BLaER1 (cell line): ENCODE measurements at regions not wholly inside any gene's neighbourhood (a gene's known extent, or its start where the extent isn't known, plus 50 kb on each side); places are given as distances from the start of the nearest gene placed in this dataset.

Source experiments
- H3K27ac ChIP-seq: shearing (Covaris generic); formaldehyde crosslinking; 2 replicates; pipeline ENCODE4 v1.8.1; 2022
- H3K27me3 ChIP-seq: shearing (Covaris generic); formaldehyde crosslinking; 2 replicates; pipeline ENCODE4 v1.8.1; 2022
- H3K36me3 ChIP-seq: shearing (Covaris generic); formaldehyde crosslinking; 2 replicates; pipeline ENCODE4 v1.8.1; 2022
- H3K4me1 ChIP-seq: shearing (Covaris generic); formaldehyde crosslinking; 2 replicates; pipeline ENCODE4 v1.8.1; 2022
- H3K4me2 ChIP-seq: shearing (Covaris generic); formaldehyde crosslinking; 2 replicates; pipeline ENCODE4 v1.8.1; 2022
- H3K4me3 ChIP-seq: shearing (Covaris generic); formaldehyde crosslinking; 2 replicates; pipeline ENCODE4 v1.8.1; 2022
- H3K9ac ChIP-seq: shearing (Covaris generic); formaldehyde crosslinking; 2 replicates; pipeline ENCODE4 v1.8.1; 2022
- H3K9me3 ChIP-seq: shearing (Covaris generic); formaldehyde crosslinking; 2 replicates; pipeline ENCODE4 v1.8.1; 2022
- H4K20me1 ChIP-seq: shearing (Covaris generic); formaldehyde crosslinking; 2 replicates; pipeline ENCODE4 v1.8.1; 2022
- Cebpa-rat ChIP-seq: shearing (Covaris generic); IDR thresholded peaks from 2 replicates; pipeline ENCODE4 v1.8.1; 2022

DNA sequence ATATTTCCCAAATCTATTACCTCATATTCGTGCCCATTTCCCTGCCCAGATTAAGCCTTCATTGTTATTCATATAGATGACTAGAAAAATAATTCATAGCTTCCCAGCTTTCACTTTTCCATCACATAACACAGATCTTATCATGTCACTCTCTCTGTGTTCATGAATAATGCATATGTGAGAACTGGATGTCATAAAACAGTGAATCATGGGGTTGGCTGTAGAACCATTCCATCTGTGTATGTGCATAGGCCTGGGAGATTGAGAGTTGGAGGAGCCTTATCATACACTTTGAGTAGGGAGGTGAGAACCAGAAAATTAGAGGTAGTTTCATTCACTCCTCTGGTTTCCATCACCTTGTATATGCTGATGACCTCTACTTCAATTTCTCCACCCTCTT is 73.9 kb upstream of the RANBP6 start:
- Histone ChIP-seq H3K27me3 (no peaks in the 10 kb centered on the region), H3K9me3 (no peaks in the 10 kb centered on the region), H4K20me1 (no peaks in the 10 kb centered on the region), H3K9ac (no peak overlapping the region), H3K4me2 (no peak overlapping the region), H3K36me3 (no peaks in the 10 kb centered on the region), H3K4me1 (peaks cover 22% of the 10 kb centered on the region), H3K4me3 (no peak overlapping the region), H3K27ac (no peak overlapping the region)
- TF ChIP-seq Cebpa-rat, result no peak

GRCh38 chr9:6086006-6086655 is 70.7 kb upstream of the RANBP6 start:
- Histone ChIP-seq H3K4me2 (peak overlapping the region; percentile 47), H3K27ac (no peak overlapping the region), H3K9me3 (no peaks in the 10 kb centered on the region), H3K36me3 (no peaks in the 10 kb centered on the region), H3K9ac (no peak overlapping the region), H3K4me3 (no peak overlapping the region), H3K4me1 (peaks cover 22% of the 10 kb centered on the region), H3K27me3 (no peaks in the 10 kb centered on the region), H4K20me1 (no peaks in the 10 kb centered on the region)
- TF ChIP-seq Cebpa-rat, result no peak

GRCh38 chr9:6080154-6080716 is 64.8 kb upstream of the RANBP6 start:
- H3K9ac ChIP-seq, result no peak overlapping the region
- H4K20me1 ChIP-seq, result no peaks in the 10 kb centered on the region
- H3K36me3 ChIP-seq, result no peaks in the 10 kb centered on the region
- peaks cover 9% of the 10 kb centered on the region; the same call in 1 of the 2 replicates for H3K4me1 ChIP-seq
- H3K4me2 ChIP-seq, result peak overlapping the region; percentile 77
- H3K27ac ChIP-seq, result no peak overlapping the region
- peak; percentile 20; the same call in 1 of the 2 replicates for TF ChIP-seq Cebpa-rat
- no peaks in the 10 kb centered on the region for H3K9me3 ChIP-seq
- H3K4me3 ChIP-seq, result peak overlapping the region; percentile 54
- H3K27me3 ChIP-seq, result no peaks in the 10 kb centered on the region

DNA sequence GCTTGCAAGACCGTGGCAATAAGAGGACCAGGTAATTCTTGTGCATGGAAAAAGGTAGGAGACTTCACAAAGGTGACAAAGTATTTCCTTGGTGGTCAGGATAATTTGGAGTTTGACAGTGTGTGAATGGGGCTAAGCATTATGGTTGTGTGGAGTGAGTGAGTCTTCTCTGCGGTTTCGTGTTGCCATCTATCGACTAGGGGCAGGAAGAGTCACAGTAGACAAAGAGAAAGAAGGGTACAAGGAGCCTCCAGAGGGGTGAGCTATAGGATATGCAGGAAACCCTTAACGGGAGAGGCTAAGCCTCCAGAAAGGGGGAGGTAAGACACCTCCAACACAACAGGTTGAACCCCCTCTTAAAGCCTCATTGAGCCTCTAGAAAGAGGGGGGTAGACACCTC is 64.0 kb upstream of the RANBP6 start:
- H3K4me3 ChIP-seq, result peak overlapping the region; percentile 54
- peak overlapping the region; percentile 77 for H3K4me2 ChIP-seq
- no peaks in the 10 kb centered on the region for H4K20me1 ChIP-seq
- no peak for TF ChIP-seq Cebpa-rat
- no peak overlapping the region for H3K9ac ChIP-seq
- H3K36me3 ChIP-seq, result no peaks in the 10 kb centered on the region
- H3K9me3 ChIP-seq, result no peaks in the 10 kb centered on the region
- peaks cover 9% of the 10 kb centered on the region; the same call in 1 of the 2 replicates for H3K4me1 ChIP-seq
- H3K27me3 ChIP-seq, result no peaks in the 10 kb centered on the region
- H3K27ac ChIP-seq, result no peak overlapping the region

DNA sequence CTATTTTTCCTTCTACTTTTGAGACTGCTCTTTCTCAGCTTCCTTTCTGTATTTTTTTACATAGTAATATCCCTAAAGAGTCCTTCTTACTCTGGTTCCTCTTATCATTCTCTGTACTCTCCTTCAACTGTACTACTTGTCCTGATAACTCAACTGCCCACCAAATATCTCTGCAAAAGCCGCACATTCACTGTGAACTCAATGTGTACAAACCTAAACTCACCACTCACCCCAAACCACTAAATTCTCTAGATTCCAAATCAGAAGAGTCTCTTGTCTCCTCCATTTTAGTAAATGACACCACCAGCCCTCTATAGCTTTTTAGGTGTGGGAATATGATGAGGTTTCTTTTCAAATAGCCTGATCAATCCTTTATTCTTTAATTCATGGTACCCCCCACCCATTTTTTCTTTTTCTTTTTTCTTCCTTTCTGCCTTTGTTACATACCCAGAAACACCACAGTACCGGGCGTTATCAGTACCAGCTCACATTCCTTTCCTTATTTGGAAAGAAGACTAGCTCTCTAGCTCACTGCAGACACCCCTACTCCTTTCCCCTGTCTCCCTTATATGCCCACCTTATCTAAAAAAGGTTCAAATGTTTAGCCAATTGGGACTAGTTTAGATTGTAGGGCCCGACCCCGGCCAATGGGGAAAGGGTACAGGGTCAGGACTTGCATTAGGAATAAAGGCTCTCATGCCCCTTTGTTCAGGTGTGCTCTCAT is 63.1 kb upstream of the RANBP6 start:
- H3K4me2 ChIP-seq, result no peak overlapping the region

GRCh38 chr9:6076851-6077250 is 61.4 kb upstream of the RANBP6 start:
- Histone ChIP-seq H3K27me3 (no peaks in the 10 kb centered on the region), H3K27ac (no peak overlapping the region), H3K9me3 (no peaks in the 10 kb centered on the region), H3K4me3 (no peak overlapping the region), H3K36me3 (no peaks in the 10 kb centered on the region), H3K4me1 (peaks cover 9% of the 10 kb centered on the region; the same call in 1 of the 2 replicates), H3K9ac (no peak overlapping the region), H4K20me1 (no peaks in the 10 kb centered on the region), H3K4me2 (no peak overlapping the region)
- TF ChIP-seq Cebpa-rat, result no peak

More for the DNA sequence above, 63.1 kb upstream of the RANBP6 start:
- peaks cover 9% of the 10 kb centered on the region; the same call in 1 of the 2 replicates for H3K4me1 ChIP-seq
- no peak overlapping the region for H3K27ac ChIP-seq
- no peaks in the 10 kb centered on the region for H3K36me3 ChIP-seq
- H4K20me1 ChIP-seq, result no peaks in the 10 kb centered on the region
- no peaks in the 10 kb centered on the region for H3K27me3 ChIP-seq
- no peak for TF ChIP-seq Cebpa-rat
- H3K9ac ChIP-seq, result no peak overlapping the region
- H3K4me3 ChIP-seq, result no peak overlapping the region
- H3K9me3 ChIP-seq, result no peaks in the 10 kb centered on the region

DNA sequence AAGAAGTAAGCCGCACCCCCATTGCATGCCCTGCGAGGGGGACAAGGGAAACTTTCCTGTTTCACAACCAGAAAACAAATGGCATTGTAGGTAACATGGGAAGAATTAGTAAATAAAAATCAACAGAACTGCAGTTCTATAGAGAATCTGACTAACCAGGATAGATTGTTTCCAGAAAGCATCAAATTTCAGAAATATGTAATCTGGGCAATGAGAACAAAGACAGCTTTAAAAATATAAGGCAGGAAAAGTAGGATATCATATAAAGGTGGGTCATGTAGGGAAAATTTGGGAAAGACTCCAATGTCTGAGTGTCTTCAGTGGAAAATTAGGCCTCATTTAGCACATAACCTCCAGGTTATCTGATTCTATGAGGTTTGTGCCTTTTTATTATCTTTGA is 58.3 kb upstream of the RANBP6 start:
- no peak overlapping the region for H3K4me3 ChIP-seq
- H3K36me3 ChIP-seq, result no peaks in the 10 kb centered on the region
- H3K4me2 ChIP-seq, result no peak overlapping the region
- H3K9me3 ChIP-seq, result no peaks in the 10 kb centered on the region
- H3K9ac ChIP-seq, result no peak overlapping the region
- 0 out of 2 replicates have a peak, but pooled peaks cover 1% of the 10 kb centered on the region for H3K4me1 ChIP-seq
- no peaks in the 10 kb centered on the region for H4K20me1 ChIP-seq
- H3K27me3 ChIP-seq, result no peaks in the 10 kb centered on the region
- TF ChIP-seq Cebpa-rat, result no peak
- H3K27ac ChIP-seq, result no peak overlapping the region

- H4K20me1 ChIP-seq, result no peaks in the 10 kb centered on the region
Observed at GRCh38 chr9:6072865-6073264, 57.4 kb upstream of the RANBP6 start.

GRCh38 chr9:6072453-6072852 is 57.0 kb upstream of the RANBP6 start:
- no peak overlapping the region for H3K4me2 ChIP-seq
- TF ChIP-seq Cebpa-rat, result no peak
- H3K27me3 ChIP-seq, result no peaks in the 10 kb centered on the region
- H3K9me3 ChIP-seq, result no peaks in the 10 kb centered on the region
- no peak overlapping the region for H3K27ac ChIP-seq
- H3K9ac ChIP-seq, result no peak overlapping the region
- no peaks in the 10 kb centered on the region for H4K20me1 ChIP-seq
- H3K4me3 ChIP-seq, result no peak overlapping the region
- 0 out of 2 replicates have a peak, but pooled peaks cover 4% of the 10 kb centered on the region for H3K4me1 ChIP-seq
- H3K36me3 ChIP-seq, result no peaks in the 10 kb centered on the region

More at GRCh38 chr9:6072865-6073264, 57.4 kb upstream of the RANBP6 start:
- no peaks in the 10 kb centered on the region for H3K9me3 ChIP-seq
- no peak for TF ChIP-seq Cebpa-rat
- 0 out of 2 replicates have a peak, but pooled peaks cover 4% of the 10 kb centered on the region for H3K4me1 ChIP-seq
- H3K4me2 ChIP-seq, result no peak overlapping the region
- no peaks in the 10 kb centered on the region for H3K36me3 ChIP-seq
- no peak overlapping the region for H3K4me3 ChIP-seq
- no peaks in the 10 kb centered on the region for H3K27me3 ChIP-seq
- H3K9ac ChIP-seq, result no peak overlapping the region
- no peak overlapping the region for H3K27ac ChIP-seq

DNA sequence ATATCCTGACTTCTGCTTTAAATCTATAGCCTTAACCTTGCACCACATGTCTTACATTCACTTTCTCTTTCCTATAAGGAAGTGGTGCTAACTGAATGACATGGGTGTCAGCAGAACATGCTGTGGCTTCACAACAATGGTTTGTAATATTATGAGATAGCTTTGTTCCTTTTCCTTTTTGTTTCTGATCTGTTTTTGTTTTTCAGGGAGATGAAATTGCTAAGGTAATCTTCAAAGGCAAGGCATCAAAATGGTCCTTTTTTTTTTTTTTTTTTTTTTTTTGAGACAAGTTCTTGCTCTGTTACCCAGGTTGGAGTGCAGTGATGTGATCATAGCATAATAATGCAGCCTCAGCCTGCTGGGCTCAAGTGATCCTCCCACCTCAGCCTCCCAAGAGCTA is 53.6 kb upstream of the RANBP6 start:
- no peak for TF ChIP-seq Cebpa-rat
- 0 out of 2 replicates have a peak overlapping the region, but pooled peaks have one; percentile 19 for H3K4me2 ChIP-seq
- no peaks in the 10 kb centered on the region for H3K36me3 ChIP-seq
- no peaks in the 10 kb centered on the region for H4K20me1 ChIP-seq
- no peak overlapping the region for H3K9ac ChIP-seq
- H3K27me3 ChIP-seq, result no peaks in the 10 kb centered on the region
- peak overlapping the region; percentile 59; the same call in 1 of the 2 replicates for H3K27ac ChIP-seq
- no peaks in the 10 kb centered on the region for H3K9me3 ChIP-seq
- H3K4me1 ChIP-seq, result 0 out of 2 replicates have a peak, but pooled peaks cover 4% of the 10 kb centered on the region
- no peak overlapping the region for H3K4me3 ChIP-seq
